ENCODE measurements at regions not wholly inside any gene's neighbourhood (a gene's known extent, or its start where the extent isn't known, plus 50 kb on each side); places are given as distances from the start of the nearest gene placed in this dataset.

DNA sequence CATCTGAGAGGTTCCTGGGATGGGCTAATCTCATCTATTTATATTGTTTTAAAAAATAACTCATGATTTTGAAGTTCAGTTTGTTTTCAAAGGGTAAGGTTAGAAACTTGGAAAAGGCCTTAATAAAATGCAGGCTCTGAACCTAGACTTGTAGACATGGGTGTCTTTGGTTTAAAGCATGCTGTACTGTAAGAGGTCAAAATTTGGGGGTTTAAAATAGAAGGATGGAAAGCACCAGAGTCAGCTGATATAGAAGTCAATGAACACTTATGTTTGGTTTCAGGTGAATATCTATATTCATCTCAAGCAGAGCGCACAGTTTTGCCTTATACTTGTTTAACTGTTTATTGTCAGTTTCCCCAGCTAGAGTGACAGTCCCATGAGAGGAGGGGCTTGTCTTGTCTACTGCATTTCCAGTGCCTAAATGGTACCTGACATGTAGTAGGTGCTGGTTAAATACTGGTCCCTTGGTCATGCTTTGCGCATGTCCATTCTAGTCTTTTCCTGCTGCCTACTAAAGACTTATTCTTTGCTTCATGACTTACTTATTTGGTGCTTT, 112.3 kb upstream of the DTNBP1 start:
- no peak overlapping the region for H3K4me2 ChIP-seq (ENCODE audit: low read length)
- no peaks in the 10 kb centered on the region for H3K4me1 ChIP-seq (ENCODE audit: insufficient read depth, low read length, poor library complexity, severe bottlenecking)
- H2AFZ ChIP-seq (ENCODE audit: low read length): no peak overlapping the region
- TF ChIP-seq EZH2phosphoT487 (IDR thresholded peaks at IDR 0.05; ENCODE audit: borderline replicate concordance, low read depth, low read length): no peak
- TF ChIP-seq, protein P1, sequence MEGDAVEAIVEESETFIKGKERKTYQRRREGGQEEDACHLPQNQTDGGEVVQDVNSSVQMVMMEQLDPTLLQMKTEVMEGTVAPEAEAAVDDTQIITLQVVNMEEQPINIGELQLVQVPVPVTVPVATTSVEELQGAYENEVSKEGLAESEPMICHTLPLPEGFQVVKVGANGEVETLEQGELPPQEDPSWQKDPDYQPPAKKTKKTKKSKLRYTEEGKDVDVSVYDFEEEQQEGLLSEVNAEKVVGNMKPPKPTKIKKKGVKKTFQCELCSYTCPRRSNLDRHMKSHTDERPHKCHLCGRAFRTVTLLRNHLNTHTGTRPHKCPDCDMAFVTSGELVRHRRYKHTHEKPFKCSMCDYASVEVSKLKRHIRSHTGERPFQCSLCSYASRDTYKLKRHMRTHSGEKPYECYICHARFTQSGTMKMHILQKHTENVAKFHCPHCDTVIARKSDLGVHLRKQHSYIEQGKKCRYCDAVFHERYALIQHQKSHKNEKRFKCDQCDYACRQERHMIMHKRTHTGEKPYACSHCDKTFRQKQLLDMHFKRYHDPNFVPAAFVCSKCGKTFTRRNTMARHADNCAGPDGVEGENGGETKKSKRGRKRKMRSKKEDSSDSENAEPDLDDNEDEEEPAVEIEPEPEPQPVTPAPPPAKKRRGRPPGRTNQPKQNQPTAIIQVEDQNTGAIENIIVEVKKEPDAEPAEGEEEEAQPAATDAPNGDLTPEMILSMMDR (conservative IDR thresholded peaks at IDR 0.05; ENCODE audit: low read length): no peak
- no peaks in the 10 kb centered on the region for H3K9me2 ChIP-seq (ENCODE audit: insufficient read depth, low read length)
- no peaks in the 10 kb centered on the region for H3K36me3 ChIP-seq (ENCODE audit: insufficient read depth, low read length)
- H3K4me3 ChIP-seq (ENCODE audit: low read depth, low read length, poor library complexity, severe bottlenecking): no peak overlapping the region
- H3K9me3 ChIP-seq (ENCODE audit: low read length): no peaks in the 10 kb centered on the region
- POLR2A ChIA-PET: no interaction called here
- no peak for DNase-seq (ENCODE audit: low spot score)
- BruUV-seq (replicated peaks): no TSS peak
- intact Hi-C loops (cut with micrococcal nuclease; ENCODE audit: unreplicated experiment): no loop called here
- no peak overlapping the region for H3K27ac ChIP-seq (ENCODE audit: low read depth, low read length, poor library complexity, severe bottlenecking)
- no peaks in the 10 kb centered on the region for H4K20me1 ChIP-seq (ENCODE audit: insufficient read depth, low read length)
- CTCF ChIA-PET (ENCODE audit: unreplicated experiment): no interaction called here
- no peaks in the 10 kb centered on the region for H3K79me2 ChIP-seq (ENCODE audit: insufficient read depth, low read depth, low read length)

DNA sequence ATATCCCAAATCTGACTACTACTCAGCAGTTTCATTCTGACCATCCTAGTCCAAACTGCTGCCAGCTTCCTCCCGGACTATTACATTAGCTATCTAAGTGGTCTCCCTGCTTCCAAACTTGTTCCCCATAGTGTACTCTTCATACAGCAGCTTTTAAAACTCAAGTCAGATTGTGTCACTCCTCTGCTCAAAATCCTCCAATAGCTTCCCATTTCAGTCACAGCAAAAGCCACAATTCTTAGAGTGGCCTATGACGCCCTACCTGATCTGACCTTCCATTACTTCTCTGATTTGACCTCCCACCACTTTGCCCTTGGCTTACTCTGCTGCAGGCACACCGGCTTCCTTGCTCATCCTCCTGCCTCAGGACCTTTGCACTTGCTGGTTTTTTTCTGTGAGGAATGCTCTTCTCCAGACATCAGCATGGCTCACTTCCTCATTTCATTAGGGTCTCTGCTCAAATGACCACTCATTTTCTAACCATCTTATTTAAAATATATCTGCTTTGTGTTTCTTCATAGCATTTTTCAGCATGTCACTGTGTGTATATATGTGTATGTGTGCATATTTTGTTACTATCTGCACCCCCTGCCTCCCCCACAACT, 111.1 kb upstream of the DTNBP1 start:
- no peaks in the 10 kb centered on the region for H3K4me1 ChIP-seq (ENCODE audit: insufficient read depth, low read length, poor library complexity, severe bottlenecking)
- POLR2A ChIA-PET: no interaction called here
- intact Hi-C loops (cut with micrococcal nuclease; ENCODE audit: unreplicated experiment): no loop called here
- no peaks in the 10 kb centered on the region for H3K79me2 ChIP-seq (ENCODE audit: insufficient read depth, low read depth, low read length)
- TF ChIP-seq, protein P1 (conservative IDR thresholded peaks at IDR 0.05; ENCODE audit: low read length): no peak
- TF ChIP-seq EZH2phosphoT487 (IDR thresholded peaks at IDR 0.05; ENCODE audit: borderline replicate concordance, low read depth, low read length): no peak
- H3K36me3 ChIP-seq (ENCODE audit: insufficient read depth, low read length): no peaks in the 10 kb centered on the region
- no peak overlapping the region for H2AFZ ChIP-seq (ENCODE audit: low read length)
- BruUV-seq (replicated peaks): no TSS peak
- H4K20me1 ChIP-seq (ENCODE audit: insufficient read depth, low read length): no peaks in the 10 kb centered on the region
- H3K4me3 ChIP-seq (ENCODE audit: low read depth, low read length, poor library complexity, severe bottlenecking): no peak overlapping the region
- no peaks in the 10 kb centered on the region for H3K9me2 ChIP-seq (ENCODE audit: insufficient read depth, low read length)
- CTCF ChIA-PET (ENCODE audit: unreplicated experiment): no interaction called here
- H3K9me3 ChIP-seq (ENCODE audit: low read length): no peaks in the 10 kb centered on the region
- H3K27ac ChIP-seq (ENCODE audit: low read depth, low read length, poor library complexity, severe bottlenecking): no peak overlapping the region
- H3K4me2 ChIP-seq (ENCODE audit: low read length): no peak overlapping the region
- no peak for DNase-seq (ENCODE audit: low spot score)

DNA sequence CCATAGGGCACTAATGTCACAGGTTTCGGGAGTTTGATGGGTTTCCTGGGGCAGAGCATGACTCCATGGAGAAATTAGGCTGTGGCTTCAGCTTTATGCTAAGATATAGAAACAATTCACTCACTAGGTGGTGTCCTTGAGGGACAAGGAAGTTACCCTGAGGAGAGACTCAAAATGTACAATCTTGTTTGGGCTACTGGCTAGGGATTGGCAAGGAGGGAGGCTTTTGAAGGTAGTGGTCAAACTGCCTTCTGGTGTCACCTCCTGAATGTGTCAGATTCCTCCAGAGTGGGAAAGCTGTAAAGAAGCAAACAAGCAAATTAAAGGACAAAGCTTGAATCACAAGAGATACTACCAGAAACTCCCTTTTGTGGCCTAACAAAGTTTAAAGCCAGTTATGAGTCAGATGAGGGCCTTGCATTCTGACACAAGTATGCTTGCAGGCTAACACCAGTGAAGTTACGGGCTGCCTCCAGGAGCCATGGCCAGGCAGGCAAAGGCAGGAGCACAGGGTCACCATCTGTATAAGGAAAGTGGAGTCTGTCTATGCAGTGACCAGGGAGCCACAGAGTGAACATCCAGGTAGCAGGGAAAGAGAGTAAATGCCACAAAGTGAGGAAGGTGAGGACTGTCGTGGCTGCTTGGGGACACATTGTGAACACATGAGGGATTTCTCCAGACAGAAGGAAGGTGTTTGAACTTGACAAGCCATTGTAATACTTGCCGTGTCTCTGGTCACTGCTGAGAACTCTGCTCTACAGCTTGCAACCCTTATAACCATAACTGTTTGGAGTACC, 107.7 kb upstream of the DTNBP1 start:
- peak; percentile 2 for DNase-seq (ENCODE audit: low spot score)
- Histone ChIP-seq H4K20me1 (ENCODE audit: insufficient read depth, low read length) (no peaks in the 10 kb centered on the region), H2AFZ (ENCODE audit: low read length) (no peak overlapping the region), H3K4me3 (ENCODE audit: low read depth, low read length, poor library complexity, severe bottlenecking) (no peak overlapping the region), H3K4me2 (ENCODE audit: low read length) (no peak overlapping the region), H3K27ac (ENCODE audit: low read depth, low read length, poor library complexity, severe bottlenecking) (no peak overlapping the region), H3K9me2 (ENCODE audit: insufficient read depth, low read length) (no peaks in the 10 kb centered on the region), H3K79me2 (ENCODE audit: insufficient read depth, low read depth, low read length) (no peaks in the 10 kb centered on the region), H3K4me1 (ENCODE audit: insufficient read depth, low read length, poor library complexity, severe bottlenecking) (no peaks in the 10 kb centered on the region), H3K9me3 (ENCODE audit: low read length) (no peaks in the 10 kb centered on the region), H3K36me3 (ENCODE audit: insufficient read depth, low read length) (no peaks in the 10 kb centered on the region)
- ChIA-PET POLR2A (interaction anchor here (1.0 to 1.7 kb wide), 2 partner anchors 11 to 23 kb away, joined by 3 read pairs; no protein-coding TSS in a partner anchor), CTCF (ENCODE audit: unreplicated experiment) (no interaction called here)
- intact Hi-C loops (cut with micrococcal nuclease; ENCODE audit: unreplicated experiment): no loop called here
- TF ChIP-seq EZH2phosphoT487 (IDR thresholded peaks at IDR 0.05; ENCODE audit: borderline replicate concordance, low read depth, low read length): no peak
- TF ChIP-seq, protein P1 (conservative IDR thresholded peaks at IDR 0.05; ENCODE audit: low read length): no peak
- BruUV-seq (replicated peaks): no TSS peak

Data from OCI-LY7 (cell line).